NCI-H146 treated with DMSO at 0.1 percent for 48 hours (cell line): ENCODE measurements at regions not wholly inside any gene's neighbourhood (a gene's known extent, or its start where the extent isn't known, plus 50 kb on each side); places are given as distances from the start of the nearest gene placed in this dataset.

Experiments used
- DNase-seq: peaks from one replicate; lab custom pipeline; 2025; ENCODE audit not compliant: unreplicated experiment; lab: John Stamatoyannopoulos, UW

DNA sequence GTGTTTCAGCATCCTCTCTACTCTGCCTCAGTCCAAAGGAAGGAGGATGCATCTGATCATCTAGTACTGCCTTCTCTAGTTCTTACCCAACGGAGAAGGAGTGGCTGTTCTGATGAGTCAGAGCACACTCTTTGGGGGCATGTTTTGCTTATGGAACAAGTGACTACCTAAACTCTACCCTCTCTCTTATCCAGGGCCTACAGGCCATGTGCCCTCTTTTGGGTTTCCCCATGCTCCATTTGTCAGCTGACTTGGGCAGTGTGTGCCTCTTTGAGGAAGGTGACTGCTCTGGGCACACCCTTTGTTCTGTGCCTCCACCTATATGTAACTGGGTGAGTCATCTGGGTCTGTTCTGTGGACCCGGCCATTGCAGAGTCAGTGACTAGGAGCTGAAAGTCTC is 89.6 kb upstream of the BNC2 start:
- no peak for DNase-seq

DNA sequence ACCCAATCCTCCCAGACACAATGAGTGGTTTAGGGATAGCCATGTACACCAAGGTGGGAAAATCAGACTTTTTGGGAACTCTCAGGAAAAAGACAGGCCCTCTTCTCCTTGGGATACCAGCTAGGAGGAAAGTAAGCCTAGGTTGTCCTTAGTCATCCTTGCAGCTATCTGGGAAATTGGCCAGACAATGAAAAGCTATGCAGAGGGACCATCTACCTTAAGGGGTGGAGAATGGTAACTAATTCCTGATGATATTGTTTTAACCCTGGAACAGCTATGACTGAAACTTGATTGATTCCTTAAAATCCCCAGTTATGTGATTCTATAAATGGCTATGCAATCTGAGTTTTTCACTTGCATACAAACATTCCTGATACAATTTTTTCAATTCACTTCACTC is 88.9 kb upstream of the BNC2 start:
- no peak for DNase-seq

DNA sequence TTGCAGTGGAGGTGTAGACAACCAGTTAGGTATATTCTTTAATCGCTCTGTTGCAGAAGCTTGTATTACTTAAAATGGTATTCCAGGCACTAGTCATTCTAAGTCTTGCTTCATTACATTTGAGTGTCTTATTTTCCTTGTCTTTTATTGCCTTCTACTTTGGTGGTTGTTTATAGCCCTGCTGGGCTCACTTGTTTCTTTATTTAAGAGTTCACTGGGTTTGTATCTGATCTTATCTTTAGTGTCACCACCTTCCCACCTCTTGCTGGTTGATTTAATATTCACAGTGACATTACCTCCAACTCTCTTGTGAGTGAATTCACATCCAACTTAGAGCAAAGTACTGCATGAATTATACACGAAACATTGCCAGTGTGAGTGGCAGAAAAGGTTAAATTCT is 83.6 kb upstream of the BNC2 start:
- no peak for DNase-seq

DNA sequence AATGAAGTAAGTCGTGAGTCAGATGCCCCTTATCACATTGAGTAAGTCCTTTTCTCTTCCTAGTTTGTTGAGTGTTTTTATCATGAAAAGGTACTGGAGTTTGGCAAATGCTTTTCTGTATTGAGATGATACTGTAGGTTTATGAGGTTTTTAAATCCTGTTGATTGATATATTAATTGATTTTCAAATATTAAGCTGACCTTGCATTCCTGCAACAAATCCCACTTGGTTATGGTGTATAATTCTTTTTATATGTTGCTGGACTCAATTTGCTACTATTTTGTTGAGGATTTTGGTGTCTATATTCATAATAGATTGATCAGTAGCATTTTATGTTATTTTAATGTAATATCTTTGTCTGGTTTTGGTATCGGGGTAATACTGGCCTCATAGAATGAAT is 81.0 kb upstream of the BNC2 start:
- no peak for DNase-seq

DNA sequence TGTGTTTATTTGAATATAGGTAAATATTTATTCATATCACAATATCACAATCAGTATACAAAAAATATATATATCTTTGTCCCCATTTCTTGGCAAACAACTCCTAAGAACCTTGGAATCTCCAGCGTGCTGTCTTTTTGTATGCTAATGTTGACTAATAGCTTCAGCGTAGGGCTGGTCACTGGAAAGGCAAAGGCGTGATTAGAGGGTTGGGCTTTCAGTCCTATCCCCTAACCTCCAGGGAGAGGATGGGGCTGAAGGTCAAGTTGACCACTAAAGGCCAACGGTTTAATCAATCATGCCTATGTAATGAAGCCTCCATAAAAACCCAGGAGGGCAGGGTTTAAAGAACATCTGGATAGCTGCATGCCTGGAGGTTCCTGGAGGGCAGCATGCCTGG is 79.6 kb upstream of the BNC2 start:
- no peak for DNase-seq

DNA sequence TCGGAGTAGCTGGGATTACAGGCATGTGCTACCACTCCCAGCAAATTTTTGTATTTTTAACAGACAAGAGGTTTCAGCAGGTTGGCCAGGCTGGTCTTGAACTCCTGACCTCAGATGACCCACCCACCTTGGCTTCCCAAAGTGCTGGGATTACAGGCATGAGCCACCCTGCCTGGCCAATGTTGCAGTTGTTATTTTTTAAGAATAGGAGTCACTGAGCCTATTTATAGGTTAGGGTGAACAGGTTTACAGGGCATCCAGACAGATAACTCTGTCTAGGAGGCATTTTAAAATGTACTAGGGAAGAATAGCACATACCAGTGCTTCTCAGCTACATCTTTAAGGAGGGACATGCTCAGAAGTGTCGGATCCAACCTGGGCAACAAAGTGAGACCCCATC is 60.1 kb upstream of the BNC2 start:
- DNase-seq, result no peak

DNA sequence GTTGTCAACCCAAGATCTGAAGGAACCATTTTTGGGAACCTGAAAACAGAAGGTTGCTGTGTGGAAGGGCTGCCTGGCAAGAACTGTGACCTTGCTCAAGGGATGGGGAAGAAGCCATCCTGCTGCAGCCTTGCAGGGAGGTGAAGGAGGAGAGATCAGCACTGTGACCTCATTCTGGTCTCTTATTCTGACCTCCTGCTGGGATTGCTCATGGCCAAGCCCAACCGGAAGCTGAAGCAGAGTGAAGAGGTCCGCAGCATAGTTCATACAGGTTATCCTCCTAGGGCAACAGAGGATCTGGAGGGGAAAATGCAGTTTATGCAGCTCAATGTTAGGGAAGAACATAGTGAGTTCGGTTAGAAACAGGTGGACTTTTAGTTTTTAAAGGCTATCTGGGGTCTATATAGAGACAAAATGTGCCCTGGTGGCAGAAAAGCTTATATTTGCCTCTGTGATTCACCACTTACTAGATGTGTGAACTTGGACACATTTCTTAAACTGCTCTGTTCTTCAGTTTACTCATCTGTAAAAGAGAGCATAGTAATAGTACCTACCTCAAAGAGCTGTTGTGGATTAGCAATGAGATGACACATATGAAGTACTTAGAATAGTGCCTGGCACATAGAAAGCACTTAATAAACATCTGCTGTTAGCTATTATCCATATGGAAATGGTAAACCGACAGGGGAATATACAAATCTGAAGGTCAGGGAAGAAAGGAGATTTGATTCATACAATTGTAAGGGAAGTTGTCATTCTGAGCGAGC is 57.9 kb upstream of the BNC2 start:
- DNase-seq, result no peak

DNA sequence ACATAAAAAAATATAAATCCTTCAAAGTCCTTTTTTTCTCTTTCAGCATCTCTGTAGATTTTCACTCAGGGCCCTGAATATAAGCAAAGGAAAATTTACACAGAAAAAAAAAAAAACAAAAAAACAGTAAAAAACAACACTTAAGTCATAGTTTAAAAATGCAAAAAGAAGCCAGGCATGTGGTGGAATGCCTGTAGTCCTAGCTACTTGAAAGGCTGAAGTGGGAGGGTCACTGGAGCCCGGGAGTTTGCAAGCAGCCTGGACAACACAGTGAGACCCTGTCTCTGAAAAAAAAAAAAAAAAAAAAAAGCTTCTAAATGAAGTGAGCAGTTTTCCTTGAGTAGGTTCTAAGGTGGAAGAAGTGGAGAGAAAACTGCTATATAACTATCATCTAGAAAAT is 55.0 kb upstream of the BNC2 start:
- no peak for DNase-seq

DNA sequence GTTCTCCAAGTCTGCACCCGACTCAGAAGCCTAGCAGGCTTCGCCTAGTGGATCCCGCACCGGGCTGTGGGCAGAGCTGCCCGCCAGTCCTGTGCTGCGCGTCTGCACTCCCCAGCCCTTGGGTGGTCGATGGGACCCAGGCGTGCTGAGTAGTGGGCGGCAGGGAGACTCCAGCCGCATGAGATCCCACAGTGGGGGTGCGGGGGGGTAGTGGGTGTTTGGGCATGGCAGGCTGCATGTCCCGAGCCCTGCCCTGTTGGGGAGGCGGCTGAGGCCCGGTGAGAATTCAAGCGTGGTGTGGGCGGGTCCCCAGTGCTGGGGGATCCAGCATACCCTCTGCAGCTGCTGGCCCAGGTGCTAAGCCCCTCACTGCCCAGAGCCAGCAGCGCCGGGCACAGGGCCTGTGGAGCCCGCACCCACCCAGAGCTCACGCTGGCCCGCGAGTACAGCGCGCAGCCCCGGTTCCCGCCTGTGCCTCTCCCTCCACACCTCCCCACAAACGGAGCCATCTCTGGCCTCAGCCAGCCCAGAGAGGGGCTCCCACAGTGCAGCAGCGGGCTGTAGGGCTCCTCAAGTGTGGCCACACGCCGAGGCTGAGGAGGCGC is 53.9 kb upstream of the BNC2 start:
- no peak for DNase-seq

DNA sequence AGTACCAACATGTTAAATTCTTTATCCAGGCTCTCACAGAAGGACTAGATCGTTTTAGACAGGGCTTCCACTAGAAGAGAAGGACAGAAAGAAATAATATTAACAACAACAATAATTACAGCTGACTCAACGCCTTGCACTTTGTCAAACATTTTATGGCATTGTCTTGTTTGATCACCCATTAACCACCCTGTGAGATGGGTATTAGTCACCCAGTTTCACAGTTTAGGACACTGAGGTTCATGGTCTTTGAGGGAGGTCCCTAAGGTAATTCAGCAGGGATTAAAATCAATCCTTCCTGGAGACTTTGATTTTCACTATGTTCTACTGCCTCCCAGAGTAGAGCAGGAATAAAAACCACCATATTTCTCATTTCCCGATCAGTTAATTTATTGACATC is 51.4 kb upstream of the BNC2 start:
- DNase-seq, result no peak
